A549 (cell line): ENCODE measurements at regions not wholly inside any gene's neighbourhood (a gene's known extent, or its start where the extent isn't known, plus 50 kb on each side); places are given as distances from the start of the nearest gene placed in this dataset.

Source experiments
- CTCF ChIP-seq: fragments of >200 bp; sonication (Bioruptor Twin); formaldehyde crosslinking; IDR thresholded peaks from 3 replicates; pipeline ENCODE4 v1.5.1; 2016
- E2F6 ChIP-seq: IDR thresholded peaks from 2 replicates; pipeline ENCODE4 v1.6.1; 2012; ENCODE audit warnings: low read depth, borderline replicate concordance
- NFE2L2 ChIP-seq: fragments of 150-350 bp; conservative IDR thresholded peaks from 2 replicates; pipeline ENCODE4 v1.6.1; 2014; ENCODE audit warnings: low read length
- NR3C1 ChIP-seq: fragments of >200 bp; sonication (Bioruptor Twin); formaldehyde crosslinking; IDR thresholded peaks from 3 replicates; pipeline ENCODE4 v1.6.1; 2017
- POLR2A ChIP-seq: IDR thresholded peaks from 2 replicates; pipeline ENCODE4 v1.6.1; 2012; ENCODE audit warnings: mild to moderate bottlenecking, low read length
- RARB ChIP-seq: fragments of 250-450 bp; sonication (Bioruptor Pico); IDR thresholded peaks from 2 replicates; pipeline ENCODE4 v1.8.0; 2021; ENCODE audit warnings: mild to moderate bottlenecking, moderate library complexity
- REST ChIP-seq: fragments of 200-600 bp; sonication (generic); IDR thresholded peaks from 2 replicates; pipeline ENCODE4 v1.6.1; 2016; ENCODE audit warnings: antibody characterized with exemption, mild to moderate bottlenecking, moderate library complexity
- SMC3 ChIP-seq: fragments of >200 bp; sonication (Bioruptor Twin); formaldehyde crosslinking; IDR thresholded peaks from 3 replicates; pipeline ENCODE4 v1.6.1; 2018; ENCODE audit warnings: inconsistent platforms
- SREBF2 ChIP-seq: fragments of 450-650 bp; IDR thresholded peaks from 2 replicates; pipeline ENCODE4 v1.6.1; 2014; ENCODE audit warnings: mild to moderate bottlenecking, moderate library complexity
- TF ChIP-seq, protein P1 (sequence below): IDR thresholded peaks from 2 replicates; pipeline ENCODE4 v1.6.1; 2012

GRCh38 chr2:221641181-221641871 lies 69.2 kb upstream of the EPHA4 start:
- TF ChIP-seq, protein P1, sequence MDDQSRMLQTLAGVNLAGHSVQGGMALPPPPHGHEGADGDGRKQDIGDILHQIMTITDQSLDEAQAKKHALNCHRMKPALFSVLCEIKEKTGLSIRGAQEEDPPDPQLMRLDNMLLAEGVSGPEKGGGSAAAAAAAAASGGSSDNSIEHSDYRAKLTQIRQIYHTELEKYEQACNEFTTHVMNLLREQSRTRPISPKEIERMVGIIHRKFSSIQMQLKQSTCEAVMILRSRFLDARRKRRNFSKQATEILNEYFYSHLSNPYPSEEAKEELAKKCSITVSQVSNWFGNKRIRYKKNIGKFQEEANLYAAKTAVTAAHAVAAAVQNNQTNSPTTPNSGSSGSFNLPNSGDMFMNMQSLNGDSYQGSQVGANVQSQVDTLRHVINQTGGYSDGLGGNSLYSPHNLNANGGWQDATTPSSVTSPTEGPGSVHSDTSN = no peak
- no peak for TF ChIP-seq CTCF
- TF ChIP-seq RARB (CRISPR knock-in tag) = no peak
- TF ChIP-seq POLR2A = no peak
- TF ChIP-seq SMC3 = no peak
- TF ChIP-seq NFE2L2 = no peak
- TF ChIP-seq SREBF2 = no peak
- TF ChIP-seq REST = no peak
- TF ChIP-seq NR3C1 = no peak
- TF ChIP-seq E2F6 = no peak
